LoVo (cell line): ENCODE measurements at regions not wholly inside any gene's neighbourhood (a gene's known extent, or its start where the extent isn't known, plus 50 kb on each side); places are given as distances from the start of the nearest gene placed in this dataset.

Experiments
- DNase-seq: peaks from one replicate; pipeline ENCODE4 v3.0.0-alpha.2; 2016; ENCODE audit warnings: low spot score

- no peak for DNase-seq
These were observed 83.2 kb upstream of the DNAH14 start for GRCh38 chr1:224846119-224846907.

GRCh38 chr1:224850446-224850845 is 79.0 kb upstream of the DNAH14 start:
- DNase-seq = no peak

- DNase-seq = peak; percentile 10
These were observed 78.1 kb upstream of the DNAH14 start for GRCh38 chr1:224851210-224851847.

GRCh38 chr1:224851848-224852261 is 77.6 kb upstream of the DNAH14 start:
- no peak for DNase-seq

- DNase-seq = peak; percentile 65
These were observed 76.4 kb upstream of the DNAH14 start for GRCh38 chr1:224852901-224853568.

- no peak for DNase-seq
These were observed 72.5 kb upstream of the DNAH14 start for GRCh38 chr1:224856973-224857372.

- no peak for DNase-seq
These were observed 69.8 kb upstream of the DNAH14 start for GRCh38 chr1:224859651-224860050.

- DNase-seq = no peak
These were observed 68.8 kb upstream of the DNAH14 start for GRCh38 chr1:224860488-224861338.

- no peak for DNase-seq
These were observed 68.1 kb upstream of the DNAH14 start for GRCh38 chr1:224861339-224861716.

- no peak for DNase-seq
These were observed 66.0 kb upstream of the DNAH14 start for GRCh38 chr1:224863486-224863885.

GRCh38 chr1:224864006-224864405 is 65.5 kb upstream of the DNAH14 start:
- no peak for DNase-seq

GRCh38 chr1:224865510-224865909 is 64.0 kb upstream of the DNAH14 start:
- DNase-seq = no peak

GRCh38 chr1:224866940-224867339 is 62.5 kb upstream of the DNAH14 start:
- DNase-seq = no peak

- no peak for DNase-seq
These were observed 61.8 kb upstream of the DNAH14 start for GRCh38 chr1:224867715-224868114.

- no peak for DNase-seq
These were observed 56.5 kb upstream of the DNAH14 start for GRCh38 chr1:224872832-224873433.

GRCh38 chr1:224873434-224874369 is 55.8 kb upstream of the DNAH14 start:
- peak; percentile 47 for DNase-seq

GRCh38 chr1:224874775-224875174 is 54.7 kb upstream of the DNAH14 start:
- no peak for DNase-seq

GRCh38 chr1:224879162-224879803 is 50.2 kb upstream of the DNAH14 start:
- no peak for DNase-seq
